ENCODE measurements at regions not wholly inside any gene's neighbourhood (a gene's known extent, or its start where the extent isn't known, plus 50 kb on each side); places are given as distances from the start of the nearest gene placed in this dataset.
"Not testable (repeated sequence)": the region's sequence is repeated elsewhere in the genome, so short reads cannot be mapped to it uniquely, and the experiment has no call there.

DNA sequence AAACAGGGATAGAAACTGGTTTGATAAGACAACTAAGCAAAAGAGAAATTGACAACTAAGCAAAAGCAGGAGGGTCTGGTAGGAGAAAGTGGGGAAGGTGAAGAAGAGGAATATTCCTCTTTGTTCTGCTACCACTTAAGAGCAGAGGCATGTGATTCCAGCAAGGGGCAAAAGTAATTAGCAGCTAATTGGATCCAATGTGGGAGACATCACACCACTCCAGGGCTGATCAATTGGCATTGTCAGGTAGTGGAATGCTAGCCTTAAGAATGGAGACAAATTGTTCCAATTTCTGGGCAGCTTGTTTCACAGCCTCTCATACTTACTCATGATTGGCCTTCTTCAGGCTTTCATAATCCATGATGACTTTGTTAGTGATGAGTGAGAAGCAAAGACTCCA lies 547.1 kb upstream of the GCFC2 start:
- no peak for DNase-seq (ENCODE audit: low spot score)

DNA sequence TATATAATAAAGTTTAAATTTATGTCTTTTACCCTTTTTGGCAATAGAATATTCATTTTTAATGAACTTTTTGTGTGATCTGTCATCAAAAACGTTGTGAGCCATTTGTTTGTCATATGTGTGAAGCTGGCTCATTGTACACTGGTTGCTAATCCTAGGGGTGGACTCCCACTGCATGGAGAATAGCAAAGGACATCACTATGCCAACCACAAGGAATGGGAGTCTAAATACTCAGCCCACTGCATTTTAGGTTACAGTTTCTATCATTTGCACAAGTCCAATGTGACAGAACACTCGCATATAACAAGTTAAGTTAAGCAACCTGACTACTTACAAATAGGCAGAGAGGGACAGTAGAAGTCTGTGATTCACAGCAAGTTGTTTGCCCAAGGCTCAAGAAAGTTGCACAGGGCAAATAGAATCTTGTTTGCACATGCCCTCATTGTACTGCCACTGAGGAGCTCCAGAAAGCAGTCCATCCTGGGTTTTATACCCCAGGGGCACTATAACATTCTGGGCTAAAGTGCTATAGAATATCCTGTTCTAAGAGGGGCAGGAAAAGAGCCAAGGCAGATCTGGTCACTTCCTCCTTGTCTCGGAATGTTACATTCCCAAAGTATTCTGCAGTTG lies 545.9 kb upstream of the GCFC2 start:
- DNase-seq (ENCODE audit: low spot score): no peak

DNA sequence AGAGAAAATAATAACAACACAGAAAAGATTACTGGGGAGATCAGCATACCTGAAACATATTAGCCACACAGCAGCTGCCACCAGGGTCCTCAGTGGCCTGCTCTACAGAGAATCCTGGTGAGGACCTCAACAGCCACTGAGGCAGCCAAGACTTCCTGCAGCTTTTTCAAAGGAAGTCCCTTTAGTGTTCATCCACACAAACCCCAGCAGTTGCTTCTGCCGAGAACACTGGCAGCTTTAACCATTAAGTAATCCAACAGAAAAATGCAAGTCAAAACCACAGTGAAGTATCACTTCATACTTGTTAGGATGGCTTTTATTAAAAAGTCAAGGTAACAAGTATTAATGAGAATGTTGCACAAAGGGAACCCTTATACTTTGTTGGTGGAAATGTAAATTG lies 542.0 kb upstream of the GCFC2 start:
- no peak for DNase-seq (ENCODE audit: low spot score)

DNA sequence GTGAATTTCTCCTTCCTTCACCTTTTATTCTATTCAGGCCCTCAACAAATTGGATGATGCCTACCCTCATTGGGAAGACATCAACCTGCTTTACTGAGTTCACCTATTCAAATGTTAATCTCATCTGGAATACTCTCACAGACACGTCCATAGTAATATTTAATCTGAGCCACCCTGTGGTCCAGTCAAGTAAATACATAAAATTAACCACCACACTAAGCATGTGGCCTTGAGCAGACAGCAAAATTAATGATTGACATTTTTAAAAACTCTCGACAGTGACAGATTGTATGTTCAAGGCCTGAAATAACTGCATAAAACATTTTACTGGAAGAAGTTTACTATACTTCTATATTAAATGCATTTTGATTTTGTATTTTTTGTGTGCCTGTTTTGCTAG lies 540.6 kb upstream of the GCFC2 start:
- DNase-seq (ENCODE audit: low spot score): no peak

DNA sequence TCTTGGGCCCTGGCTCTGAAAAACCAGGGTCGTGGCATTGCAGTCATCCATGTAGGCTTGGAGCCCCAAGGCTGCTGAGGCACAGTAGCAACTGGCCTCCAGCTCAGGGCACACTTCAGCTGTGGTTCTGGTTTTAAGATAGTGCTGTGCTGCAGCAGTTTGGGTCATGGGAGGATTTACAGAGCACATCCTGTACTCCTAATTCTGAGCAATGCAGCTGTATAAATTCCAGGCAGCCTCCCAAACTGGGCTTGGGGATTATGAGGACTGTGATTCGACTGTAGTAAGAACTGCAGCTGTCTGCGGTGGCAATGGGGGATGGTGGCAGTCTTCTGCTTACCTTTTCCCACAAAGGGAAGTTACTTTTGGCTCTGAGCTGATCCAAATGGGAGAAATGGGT lies 536.3 kb upstream of the GCFC2 start:
- no peak for DNase-seq (ENCODE audit: low spot score)

DNA sequence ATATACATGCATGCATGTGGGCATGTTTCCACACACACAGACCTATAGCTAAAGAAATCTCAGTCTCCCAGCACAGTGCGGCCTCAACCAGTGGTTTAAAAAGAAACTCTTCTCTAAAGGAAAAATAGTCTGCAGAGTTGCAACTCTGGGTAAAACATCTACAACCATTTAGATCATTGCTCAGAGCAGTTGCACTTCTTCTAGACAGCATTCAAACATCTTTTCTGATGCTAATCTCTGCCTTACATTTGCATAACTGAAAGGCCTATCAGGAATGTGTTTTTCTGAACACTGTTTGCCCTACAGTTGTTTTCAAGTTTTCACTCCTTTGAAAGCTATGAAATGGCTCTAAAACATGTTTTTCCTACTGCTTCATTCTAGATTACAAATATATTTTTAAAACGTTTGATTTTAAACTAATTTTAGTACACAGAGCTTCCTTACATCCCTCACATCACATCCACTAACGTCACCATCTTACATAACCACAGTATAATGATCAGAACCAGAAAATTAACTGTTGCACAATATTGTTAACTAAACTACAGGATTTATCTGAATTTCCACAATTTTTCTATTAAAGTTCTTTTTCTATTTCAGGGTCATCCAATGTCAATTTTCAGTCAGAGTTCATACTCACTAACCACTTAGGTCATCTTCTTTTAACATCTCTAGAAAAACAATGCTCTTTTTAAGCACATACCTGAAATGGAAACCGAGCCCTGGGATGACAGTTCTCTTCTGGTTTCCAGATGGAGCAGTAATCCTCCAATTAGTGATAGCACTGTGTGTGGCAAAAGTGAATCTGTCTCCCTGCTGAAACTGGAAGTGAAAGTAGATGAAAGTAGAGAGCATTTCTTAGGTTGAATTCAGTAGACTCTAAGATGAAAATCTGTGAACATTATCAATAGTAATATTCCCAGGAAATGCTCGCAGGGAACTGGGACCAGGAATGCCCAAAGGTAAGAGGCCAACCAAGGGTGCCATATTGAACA lies 501.6 kb upstream of the GCFC2 start:
- DNase-seq (ENCODE audit: low spot score): no peak

DNA sequence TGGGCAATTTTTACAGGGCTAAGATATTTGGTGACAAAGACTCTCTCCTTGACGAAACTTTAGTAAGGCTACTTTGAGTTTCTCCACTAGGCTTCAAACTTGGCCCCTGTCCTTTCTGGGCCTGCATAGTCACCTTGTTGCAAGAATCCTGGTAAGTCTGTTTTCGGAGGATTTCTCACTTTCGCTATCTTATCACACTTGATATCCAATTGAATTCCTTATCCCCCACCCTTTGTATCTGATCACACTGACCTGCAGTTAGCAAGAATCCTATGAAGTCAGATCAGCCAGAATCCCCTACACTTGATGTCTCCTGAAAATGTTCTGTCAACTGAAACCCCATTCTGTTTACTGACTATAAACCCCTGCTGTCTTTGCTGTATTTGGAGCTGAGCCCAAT lies 499.8 kb upstream of the GCFC2 start:
- DNase-seq (ENCODE audit: low spot score): no peak

DNA sequence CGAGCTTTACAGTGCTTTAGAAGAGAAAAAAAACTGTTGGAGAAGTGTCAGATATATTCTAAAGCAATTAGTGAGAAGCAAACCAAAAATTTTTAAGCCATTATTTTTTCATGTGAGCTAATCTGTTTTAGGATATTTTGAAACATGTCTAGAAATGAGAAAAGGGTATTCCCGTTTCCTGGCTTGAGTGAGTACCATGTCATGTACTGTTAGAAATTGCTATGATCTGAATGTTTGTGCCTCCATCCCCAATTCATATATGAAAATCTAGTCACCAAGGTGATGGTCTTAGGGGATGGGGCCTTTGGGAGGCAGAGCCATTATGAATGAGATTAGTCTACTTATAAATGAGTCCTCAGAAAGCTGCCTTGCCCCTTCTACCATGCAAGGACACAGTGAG lies 493.3 kb upstream of the GCFC2 start:
- DNase-seq (ENCODE audit: low spot score): no peak

DNA sequence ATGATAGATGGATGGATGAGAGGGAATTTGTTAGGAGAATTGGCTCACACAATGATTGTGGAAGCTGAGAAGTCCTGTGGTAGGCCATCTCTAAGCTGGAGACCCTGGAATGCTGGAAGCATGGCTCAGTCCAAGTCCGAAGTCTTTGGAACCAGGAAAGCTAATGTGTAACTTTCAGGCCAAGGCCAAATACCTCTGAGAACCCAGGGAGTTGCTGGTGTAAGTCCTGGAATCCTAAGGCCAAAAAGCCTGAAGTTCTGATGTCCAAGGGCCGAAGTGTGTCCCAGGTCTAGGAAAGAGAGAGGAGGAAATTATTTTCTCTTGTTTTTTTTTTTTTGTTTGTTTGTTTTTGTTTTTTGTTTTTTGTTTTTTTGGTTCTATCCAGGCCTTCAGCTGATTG lies 492.2 kb upstream of the GCFC2 start:
- DNase-seq (ENCODE audit: low spot score): no peak

DNA sequence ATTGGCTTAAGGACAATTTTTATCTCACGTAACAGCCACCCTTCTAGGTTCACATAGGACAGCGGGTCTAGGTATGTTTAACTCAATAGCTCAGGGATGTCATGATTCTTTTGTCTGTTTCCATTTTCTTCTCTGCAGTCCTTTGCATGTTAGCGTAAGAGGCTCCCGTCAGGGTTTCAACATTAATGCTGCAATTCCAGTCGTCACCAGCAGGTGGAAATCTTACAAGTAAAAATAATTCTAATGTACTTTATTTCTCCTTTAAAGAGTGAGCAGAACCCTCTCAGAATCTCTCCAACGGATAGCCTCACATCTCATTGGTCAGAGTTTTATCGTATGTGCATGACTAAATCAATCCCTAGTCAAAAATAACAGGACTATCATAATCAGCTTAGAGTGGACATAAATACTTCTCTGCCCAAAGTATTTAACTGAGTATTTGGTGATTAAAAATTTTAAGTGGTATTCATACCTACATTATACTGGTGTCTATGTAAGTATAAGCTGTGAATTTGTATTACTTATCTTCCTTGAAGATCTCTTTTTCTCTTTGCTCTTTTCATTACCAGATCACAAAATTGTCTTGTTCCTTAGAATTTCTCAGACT lies 487.2 kb upstream of the GCFC2 start:
- DNase-seq (ENCODE audit: low spot score): peak; percentile 34

DNA sequence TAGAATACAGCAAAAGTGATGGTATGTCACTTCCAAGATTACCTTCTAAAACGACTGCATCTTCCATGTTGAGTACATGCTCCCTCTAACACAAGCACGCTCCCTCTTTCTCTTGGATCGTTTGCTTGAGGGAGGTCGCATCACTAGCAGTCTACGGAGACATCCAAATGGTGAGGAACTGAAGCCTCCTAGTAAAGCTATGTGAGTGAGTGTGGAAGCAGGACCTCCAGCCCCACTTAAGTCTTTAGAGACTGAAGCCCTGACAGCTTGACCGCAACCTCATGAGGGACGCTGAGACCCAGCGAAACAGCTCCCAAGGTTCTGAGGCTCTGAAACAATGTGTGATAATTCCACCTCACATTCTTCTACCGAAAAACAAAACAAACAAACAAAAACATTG lies 486.7 kb upstream of the GCFC2 start:
- DNase-seq (ENCODE audit: low spot score): no peak

DNA sequence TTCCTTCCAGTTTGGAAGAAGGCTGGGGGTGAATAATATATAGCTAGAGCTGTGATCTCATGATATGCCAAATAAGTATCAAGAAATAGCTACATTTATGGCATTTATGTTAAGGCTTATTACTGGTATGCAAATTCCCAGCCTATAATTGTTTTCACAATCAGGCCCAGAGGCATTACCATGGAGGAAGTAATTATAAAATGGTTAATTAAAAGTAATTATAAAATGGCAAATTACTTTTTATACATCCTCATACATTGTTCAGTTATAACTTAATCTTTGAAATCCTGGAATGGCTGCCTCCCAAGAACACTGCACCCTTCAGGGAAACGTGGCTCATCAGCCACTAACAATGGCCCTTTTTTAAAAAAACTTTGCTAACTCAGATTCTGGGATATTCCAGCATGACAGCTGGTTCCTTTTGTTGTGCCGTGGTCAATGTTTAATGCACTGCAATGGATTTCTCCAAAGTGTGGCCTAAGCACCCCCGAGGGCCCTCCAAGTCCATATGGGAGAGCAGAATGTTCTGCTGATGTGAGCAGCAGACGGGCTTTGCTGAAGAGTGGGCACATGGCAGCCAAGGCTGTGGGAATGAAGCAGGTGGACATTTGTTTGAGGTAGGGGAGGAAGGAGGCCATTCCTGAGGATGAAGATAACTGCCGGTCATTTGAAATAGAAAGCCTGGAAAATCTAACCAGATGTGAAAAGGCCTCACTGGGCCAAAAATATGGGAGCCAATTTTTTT lies 483.5 kb upstream of the GCFC2 start:
- no peak for DNase-seq (ENCODE audit: low spot score)

DNA sequence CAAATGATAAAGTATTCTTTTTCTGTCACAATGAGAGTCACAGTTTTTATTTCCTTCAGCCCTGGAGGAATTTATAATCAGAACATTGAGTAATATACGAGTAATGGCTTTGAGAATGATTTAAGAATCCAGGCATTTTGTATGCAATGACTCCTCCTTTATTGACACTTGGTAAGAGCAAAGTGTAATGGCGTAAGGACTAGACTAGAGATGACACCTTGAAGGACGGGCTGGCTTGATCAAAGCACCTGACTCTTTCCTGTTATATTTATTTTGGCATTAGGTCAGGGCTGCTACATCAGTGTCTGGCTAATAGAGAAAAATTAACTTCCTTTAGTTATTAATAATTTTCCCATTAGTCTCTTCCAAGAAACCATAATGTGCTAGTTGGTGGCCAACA lies 482.4 kb upstream of the GCFC2 start:
- no peak for DNase-seq (ENCODE audit: low spot score)

DNA sequence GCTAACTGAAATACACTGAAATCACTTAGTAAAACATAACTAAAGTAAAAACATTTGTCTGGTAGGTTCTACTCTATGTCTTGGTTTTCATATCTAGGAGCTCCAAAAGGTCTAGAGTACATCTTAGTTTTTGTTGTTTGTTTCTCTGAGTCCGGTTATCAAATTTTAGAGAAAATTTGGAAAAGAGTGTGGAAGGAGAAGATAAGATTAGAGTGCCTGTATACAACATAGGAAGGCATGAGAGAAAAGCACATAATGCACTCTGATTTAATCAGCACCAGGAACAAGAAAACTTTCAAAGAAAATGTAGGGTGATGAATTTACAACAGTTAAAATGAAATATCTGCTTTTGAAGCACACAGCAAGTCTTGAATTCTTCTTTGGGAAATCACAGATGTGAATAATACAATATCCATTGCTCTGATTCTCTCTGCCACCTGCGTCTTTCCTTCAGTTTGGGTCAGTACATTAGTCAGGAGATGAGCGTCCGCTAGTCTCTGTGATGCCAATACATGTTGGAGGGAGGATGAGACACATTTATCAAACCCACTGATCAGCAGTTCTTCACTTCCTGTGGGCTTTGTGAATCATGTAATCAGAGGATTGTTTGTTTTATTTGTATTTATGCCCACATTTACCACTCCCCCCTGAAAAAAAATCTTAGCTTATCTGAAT lies 477.8 kb upstream of the GCFC2 start:
- no peak for DNase-seq (ENCODE audit: low spot score)

DNA sequence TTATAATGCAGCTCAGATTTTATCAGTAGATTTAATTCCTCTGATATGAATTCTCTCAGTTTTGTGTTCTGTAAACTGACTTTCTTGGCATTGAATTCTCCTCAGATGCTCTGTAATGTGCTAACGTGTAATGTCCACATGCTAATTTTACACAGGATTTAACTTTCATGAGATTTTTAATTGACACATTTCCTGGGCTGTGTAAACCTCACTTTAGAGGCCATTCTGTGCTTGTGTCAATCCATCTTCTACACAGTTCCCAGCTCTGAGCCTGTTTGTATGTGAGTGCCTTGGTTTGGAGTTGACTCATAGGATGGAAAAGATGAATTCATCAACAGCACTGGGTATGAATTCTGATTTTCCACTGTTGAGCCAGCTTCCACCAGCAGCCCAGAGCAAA lies 476.7 kb upstream of the GCFC2 start:
- no peak for DNase-seq (ENCODE audit: low spot score)

DNA sequence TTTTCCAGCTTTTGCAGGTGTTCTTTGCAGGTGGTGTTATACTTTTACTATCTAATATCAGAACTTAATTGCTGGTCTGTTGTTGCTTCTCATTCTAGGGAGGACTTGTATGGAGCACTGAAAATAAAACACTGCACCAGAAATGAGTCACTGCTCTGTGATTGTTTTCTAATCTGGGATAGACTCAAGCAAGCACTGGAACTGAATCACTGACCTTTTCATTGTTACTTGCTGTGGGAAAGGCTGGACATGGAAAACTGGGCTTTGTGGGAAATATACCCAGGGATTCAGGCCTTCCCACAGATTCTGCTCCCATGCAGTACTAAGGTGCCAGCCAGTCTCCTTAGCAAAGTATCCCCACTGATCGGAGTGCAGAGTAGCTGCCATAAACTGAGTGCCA lies 470.0 kb upstream of the GCFC2 start:
- no peak for DNase-seq (ENCODE audit: low spot score)

DNA sequence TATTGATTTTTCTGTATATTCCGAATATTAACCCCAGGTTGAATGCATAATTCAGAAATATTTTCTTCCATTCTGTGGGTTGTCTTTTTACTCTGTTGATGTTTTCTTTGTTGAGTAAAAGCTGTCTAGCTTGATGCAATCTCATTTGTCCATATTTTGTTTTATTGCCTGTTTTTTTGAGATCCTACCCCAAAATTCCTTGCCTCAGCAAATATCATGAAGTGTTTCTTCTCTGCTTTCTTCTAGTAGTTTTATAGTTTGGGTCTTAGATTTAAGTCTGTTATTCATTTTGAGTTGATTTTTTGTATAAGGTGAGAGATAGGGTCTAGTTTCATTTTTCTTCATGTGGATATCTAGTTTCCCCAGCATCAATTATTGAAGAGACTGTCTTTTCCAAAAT lies 467.9 kb upstream of the GCFC2 start:
- DNase-seq (ENCODE audit: low spot score): no peak

DNA sequence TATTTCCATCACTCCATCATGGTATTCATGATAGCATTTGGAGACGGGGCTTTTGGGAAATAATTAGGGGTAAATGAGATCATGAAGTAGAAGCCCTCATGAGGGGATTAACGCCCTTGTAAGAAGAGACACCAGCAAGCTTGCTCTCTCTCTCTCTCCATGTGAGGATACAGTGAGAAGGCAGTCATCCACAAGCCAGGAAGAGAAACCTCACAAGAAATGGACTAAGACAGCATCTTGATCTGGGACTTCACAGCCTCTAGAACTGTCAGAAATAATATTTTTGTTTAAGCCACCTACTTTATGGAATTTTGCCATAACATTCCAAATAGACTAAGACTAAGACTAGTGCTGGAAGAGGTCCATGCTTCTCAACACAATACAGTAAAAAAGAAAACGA lies 464.6 kb upstream of the GCFC2 start:
- no peak for DNase-seq (ENCODE audit: low spot score)

DNA sequence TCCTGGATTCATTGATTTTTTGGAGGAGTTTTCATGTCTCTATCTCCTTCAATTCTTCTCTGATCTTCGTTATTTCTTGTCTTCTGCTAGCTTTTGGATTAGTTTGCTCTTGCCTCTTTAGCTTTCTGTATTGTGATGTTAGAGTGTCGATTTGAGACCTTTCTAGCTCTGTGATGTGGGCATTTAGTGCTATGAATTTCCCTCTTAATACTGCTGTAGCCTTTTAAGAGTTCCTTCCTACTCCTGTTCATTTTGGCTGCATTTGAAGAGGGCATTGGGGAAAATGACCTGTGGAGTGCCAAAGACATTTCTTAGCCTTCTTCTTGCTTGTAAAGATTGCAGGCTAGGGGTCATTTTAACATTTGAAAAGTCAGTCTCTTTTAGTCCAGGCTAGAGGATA lies 463.8 kb upstream of the GCFC2 start:
- no peak for DNase-seq (ENCODE audit: low spot score)

DNA sequence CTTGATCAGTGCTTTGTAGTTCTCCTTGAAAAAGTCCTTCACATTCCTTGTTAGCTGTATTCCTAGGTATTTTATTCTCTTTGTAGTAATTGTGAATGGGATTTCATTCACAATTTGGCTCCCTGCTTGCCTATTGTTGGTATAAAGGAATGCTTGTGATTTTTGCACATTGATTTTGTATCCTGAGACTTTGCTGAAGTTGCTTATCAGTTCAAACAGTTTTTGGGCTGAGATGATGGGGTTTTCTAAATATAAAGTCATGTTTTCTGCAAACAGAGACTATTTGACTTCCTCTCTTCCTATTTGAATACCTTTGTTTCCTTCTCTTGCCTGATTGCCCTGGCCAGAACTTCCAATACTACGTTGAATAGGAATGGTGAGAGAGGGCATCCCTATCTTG lies 462.5 kb upstream of the GCFC2 start:
- DNase-seq (ENCODE audit: low spot score): not testable (repeated sequence)

DNA sequence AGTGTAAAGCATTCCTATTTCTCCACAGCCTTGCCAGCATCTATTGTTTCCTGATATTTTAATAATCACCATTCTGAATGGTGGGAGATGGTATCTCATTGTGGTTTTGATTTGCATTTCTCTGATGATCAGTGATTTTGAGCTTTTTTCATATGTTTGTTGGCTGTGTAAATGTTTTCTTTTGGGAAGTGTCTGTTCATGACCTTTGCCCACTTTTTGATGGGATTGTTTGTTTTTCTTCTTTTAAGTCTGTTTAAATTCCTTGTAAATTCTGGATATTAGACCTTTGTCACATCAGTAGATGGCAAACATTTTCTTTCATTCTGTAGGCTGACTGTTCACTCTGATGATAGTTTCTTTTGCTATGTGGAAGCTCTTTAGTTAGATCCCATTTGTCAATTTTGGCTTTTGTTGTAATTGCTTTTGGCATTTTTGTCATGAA lies 461.5 kb upstream of the GCFC2 start:
- DNase-seq (ENCODE audit: low spot score): not testable (repeated sequence)

DNA sequence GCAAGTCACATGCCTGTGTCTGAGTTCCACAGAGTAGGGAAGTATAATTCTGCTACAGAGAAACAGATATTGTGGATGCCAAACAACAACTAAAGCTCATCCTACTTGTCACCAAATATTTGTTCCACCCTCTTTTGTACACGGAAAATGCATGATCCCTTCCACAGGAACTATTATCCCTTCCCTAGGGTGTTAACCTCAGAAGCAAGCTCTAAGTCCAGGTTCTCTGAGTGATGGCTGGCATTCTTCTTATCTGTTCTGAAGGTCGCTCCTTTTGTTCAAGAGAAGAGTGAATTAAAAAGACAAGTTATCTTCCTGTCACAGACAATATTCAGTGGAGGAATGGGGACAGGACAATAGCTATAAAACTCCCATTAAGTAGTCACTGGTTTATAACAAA lies 460.1 kb upstream of the GCFC2 start:
- no peak for DNase-seq (ENCODE audit: low spot score)

All from D341Med (cell line).